ENCODE measurements at regions not wholly inside any gene's neighbourhood (a gene's known extent, or its start where the extent isn't known, plus 50 kb on each side); places are given as distances from the start of the nearest gene placed in this dataset.

GRCh38 chr15:97525809-97526208 lies 434.7 kb upstream of the ARRDC4 start:
- TF ChIP-seq POLR2A (IDR thresholded peaks at IDR 0.05) (no peak), CTCF (IDR thresholded peaks at IDR 0.05) (no peak)

All from breast epithelium (tissue), 3 donors.